HG03139 (cell line): ENCODE measurements at regions not wholly inside any gene's neighbourhood (a gene's known extent, or its start where the extent isn't known, plus 50 kb on each side); places are given as distances from the start of the nearest gene placed in this dataset.
A peak's percentile ranks its signal among the peaks of the same experiment; 100 is the strongest.
"Not testable (repeated sequence)": the region's sequence is repeated elsewhere in the genome, so short reads cannot be mapped to it uniquely, and the experiment has no call there.

Source experiments
- ATAC-seq: cut with Tn5 transposase; IDR thresholded peaks from one replicate; pipeline ENCODE4 v1.9.1; 2021; ENCODE audit not compliant: unreplicated experiment

DNA sequence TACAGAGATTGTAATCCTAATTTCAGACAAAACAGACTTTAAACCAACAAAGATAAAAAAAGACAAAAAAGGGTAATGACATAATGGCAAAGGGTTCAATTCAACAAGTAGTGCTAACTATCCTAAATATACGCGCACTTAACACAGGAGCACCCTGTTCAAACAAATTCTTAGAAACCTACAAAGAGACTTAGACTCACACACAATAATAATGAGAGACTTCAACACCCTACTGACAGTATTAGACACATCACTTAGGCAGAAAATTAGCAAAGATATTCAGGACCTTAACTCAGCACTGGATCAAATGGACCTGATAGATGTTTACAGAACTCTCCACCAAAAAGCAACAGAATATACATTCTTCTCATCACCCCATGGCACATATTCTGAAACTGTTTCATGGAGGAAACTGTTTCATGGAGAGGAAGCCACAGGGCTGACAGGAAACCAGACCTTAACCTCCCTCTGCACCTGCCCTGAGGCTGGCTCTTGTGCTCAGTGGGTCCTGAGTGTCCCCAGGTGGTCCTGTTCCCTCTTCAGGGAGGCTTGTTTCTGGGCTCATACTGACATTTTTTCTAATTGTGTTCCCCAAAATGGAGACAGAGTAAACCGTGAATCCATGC is 54.7 kb downstream of the OR4M2 start:
- ATAC-seq = not testable (repeated sequence)

DNA sequence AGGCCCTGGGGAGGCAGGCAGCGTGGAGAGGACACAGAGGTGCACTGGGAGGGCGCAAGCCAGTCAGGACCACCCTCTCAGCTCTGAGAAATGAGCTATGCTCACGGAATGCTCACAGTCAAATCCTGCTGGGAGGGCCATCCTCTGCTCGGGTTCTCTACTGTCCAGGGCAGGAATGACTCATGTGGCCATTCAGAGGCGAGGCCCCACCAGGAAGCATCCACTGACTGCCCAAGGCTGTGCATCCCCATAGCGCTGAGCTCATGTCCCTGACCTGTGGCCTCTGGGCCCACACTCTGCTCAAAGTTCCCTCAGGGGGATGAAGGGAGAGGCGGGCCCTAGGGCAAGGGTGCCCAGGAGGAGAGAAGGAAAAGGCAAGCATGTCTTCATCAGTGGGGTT is 57.2 kb downstream of the OR4M2 start:
- not testable (repeated sequence) for ATAC-seq

DNA sequence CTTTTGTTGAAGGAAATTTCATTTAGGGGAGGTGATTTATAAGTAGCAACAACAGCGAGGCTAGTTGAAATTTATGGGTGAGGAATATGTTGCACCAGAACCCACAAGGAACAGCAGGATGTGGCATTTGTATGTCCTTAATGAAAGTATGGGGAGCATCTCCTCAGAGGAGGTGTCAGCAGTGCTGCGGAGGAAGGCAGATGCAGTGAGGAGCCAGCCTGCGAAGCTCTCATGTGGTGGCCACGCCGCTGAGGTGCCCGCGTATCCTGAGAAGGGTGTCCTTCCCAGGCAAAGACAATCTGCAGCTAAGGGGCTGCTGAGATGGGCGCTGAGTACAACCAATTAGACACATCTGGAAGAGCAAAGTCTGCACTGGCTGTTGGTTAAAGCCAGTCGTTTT is 60.8 kb downstream of the OR4M2 start:
- ATAC-seq = not testable (repeated sequence)

DNA sequence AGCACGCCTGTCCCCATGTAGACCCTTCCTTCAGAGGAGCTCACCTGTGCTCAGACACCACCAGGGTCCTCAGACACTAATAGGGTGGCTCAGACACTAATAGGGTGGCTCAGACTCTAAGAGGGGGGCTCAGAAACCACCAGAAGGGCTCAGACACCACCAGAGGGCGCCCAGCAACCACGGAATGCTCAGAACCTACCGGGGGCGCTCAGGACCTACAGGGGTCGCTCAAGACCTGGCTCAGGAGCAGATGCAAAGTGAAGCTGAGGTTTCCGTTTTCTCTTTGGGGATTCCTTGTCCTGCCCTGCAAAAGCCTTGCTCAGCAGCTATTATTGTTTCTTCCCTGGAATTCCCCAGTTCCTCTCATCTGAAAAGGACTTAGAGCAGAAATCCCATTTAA is 67.8 kb downstream of the OR4M2 start:
- peak; percentile 88 for ATAC-seq

DNA sequence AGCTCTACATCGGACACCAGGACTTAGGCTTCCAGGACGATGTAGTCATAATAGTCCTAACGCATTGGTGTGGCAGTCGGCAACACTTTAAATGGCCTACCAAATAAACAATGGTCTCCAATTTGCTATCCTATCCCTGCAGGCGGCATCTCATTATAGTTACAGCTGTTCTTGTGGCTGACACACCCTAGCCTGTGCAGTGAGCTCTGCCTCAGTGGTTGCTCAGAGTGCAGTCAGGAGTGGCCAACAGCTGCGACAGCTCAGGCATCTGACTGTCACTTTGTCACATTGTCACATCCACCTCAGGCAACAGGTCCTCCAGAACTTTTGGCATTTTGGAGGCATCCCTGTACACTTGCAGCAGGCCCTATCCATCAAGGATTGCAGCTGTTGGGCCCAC is 77.9 kb downstream of the OR4M2 start:
- ATAC-seq = not testable (repeated sequence)

DNA sequence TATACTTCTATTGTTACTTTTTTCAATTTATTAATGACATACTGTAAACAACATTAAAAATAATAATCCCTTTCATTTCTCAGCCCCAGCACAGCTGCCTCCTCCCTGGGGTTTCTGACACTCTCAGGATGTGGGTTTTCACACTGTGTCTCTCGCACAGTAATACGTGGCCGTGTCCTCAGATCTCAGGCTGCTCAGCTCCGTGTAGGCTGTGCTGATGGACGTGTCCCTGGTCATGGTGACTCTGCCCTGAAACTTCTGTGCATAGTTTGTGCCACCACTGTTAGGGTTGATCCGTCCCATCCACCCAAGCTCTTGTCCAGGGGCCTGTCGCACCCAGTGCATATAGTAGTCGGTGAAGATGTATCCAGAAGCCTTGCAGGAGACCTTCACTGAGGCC is 80.0 kb downstream of the OR4M2 start:
- ATAC-seq = not testable (repeated sequence)

DNA sequence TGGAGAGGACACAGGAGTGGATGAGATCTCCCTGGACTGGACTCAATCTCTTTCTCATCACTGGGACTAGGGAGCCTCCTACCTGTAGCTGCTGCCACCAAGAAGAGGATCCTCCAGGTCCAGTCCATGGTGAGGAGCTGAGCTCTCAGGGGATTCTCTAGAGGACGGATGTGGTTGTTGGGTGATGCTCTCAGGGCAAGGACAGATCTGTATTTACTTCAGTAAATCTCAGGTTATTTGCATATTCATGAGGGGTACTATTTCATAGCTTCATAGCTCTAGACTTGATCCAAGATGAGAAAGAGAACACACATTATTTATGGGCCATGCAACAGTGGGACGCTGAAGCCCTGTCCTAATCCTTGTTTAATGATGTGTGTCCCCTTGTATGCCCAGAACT is 80.4 kb downstream of the OR4M2 start:
- peak; percentile 53 for ATAC-seq

DNA sequence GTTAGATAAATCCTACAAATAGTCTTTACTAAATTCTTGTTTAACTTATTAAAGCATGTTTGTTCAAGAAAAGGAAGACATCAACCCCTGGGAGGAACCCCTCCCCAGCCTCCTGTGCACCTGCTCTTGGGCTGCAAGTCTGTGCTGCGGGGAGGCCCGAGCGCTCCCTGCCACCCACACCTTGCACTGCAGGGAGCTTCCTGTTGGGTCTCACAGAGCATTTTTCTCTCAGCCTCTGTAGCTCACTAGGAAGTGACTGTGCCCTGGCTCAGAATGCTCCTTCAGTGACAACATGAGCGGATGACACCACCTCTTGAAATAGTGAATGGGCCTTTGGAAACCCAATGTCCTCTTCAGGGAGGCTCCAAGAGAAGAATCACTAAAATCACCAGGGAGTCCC is 81.1 kb downstream of the OR4M2 start:
- peak; percentile 78 for ATAC-seq

DNA sequence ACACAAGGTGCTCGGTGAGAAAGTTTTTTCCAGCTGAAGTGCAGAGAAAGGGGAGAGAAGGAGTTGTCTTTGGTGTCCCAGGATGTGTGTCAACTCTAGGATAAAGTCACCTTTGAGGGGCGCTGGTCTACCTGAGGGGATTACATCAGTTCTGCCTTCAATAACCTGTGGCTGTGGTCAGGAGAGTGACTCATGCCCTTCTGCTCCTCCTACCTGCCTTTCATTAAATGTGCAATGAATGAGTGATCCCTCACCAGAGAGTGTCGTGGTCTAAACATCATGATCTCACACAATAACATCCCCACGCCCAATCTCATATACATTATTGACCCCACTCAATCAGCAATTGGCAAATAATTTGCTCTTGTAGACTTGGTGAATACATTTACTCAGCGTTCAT is 83.4 kb downstream of the OR4M2 start:
- ATAC-seq = not testable (repeated sequence)

DNA sequence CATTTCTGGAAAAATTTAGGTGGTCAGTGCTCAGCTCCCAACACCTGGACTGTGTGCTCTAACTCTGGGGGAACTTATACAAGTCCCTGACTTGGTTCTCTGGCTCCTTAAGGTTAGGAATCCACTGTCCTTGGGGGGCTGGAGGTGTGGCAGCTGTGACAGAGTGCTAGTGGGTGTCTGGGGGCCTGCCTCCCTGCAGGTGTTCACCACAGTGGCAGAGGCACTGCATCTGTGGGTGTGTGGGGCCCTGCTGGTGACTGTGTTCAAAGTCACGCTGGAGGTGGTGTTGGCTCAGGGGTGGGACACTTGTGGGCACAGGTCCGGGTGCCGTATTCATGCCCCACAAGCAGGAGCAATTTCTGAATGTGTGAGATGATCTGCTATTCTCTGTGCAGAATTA is 87.2 kb downstream of the OR4M2 start:
- ATAC-seq = not testable (repeated sequence)

DNA sequence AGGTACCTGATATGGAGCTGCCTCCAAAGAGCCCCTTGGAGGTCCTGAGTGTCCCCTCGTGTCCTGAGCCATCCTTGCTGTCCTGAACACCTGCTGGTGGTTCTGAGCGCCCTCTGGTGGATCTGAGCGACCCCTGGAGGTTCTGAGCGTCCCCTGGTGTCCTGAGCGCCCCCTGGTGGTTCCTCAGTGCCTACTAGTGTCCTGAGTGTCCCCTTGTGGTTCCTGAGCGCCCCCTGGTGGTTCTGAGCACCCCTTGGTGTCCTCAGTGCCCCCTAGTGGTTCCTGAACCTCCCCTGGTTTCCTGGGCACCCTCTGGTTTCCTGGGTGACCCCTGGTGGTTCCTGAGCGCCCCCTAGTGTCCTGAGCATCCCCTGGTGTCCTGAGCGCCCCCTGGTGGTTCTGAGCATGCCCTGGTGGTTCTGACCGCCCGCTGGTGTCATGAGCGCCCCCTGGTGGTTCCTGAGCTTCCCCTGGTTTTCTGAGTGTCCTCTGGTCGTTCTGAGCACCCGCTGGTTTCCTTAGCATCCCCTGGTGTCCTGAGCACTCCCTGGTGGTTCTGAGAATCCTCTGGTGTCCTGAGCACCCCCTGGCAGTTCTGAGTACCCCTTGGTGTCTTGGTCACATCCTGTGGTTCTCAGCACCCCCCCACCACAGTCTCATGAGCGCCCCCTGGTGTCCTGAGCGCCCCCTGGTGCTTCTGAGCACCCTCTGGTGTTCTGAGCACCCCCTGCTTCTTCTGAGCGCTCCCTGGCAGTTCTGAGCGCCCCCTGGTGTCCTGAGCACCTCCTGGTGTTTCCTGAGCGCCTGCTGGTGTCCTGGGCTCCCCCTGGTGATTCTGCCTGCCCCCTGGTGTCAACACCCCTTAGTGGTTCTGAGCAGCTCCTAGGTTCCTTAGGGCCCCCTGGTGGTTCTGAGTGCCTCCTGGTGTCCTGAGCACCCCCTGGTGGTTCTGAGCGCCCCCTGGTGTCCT is 93.0 kb downstream of the OR4M2 start:
- peak; percentile 63 for ATAC-seq

DNA sequence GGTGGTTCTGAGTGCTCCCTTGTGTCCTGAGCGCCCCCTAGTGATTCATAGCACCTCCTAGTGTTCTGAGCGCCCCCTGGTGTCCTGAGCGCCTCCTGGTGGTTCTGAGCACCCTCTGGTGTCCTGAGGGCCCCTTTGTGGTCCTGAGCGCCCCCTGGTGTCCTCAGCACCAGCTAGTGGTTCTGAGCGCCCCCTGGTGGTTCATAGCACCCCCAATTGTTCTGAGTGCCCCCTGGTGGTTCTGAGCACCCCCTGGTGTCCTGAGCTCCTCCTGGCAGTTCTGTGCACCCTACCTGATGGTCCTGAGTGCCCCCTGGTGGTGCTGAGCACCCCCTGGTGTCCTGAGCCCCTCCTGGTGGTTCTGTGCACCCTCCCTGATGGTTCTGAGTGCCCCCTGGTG is 93.8 kb downstream of the OR4M2 start:
- ATAC-seq = peak; percentile 39

DNA sequence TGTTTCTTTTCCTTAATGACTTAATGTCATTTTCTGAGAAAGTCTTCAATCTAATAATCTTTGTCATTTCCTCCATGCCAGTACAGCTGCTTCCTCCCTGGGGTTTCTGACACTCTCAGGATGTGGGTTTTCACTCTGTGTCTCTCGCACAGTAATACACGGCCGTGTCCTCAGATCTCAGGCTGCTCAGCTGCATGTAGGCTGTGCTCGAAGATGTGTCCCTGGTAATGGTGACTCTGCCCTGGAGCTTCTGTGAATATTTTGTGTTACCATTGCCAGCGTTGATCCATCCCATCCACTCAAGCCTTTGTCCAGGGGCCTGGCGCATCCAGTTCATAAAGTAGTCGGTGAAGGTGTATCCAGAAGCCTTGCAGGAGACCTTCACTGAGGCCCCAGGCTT is 97.6 kb downstream of the OR4M2 start:
- not testable (repeated sequence) for ATAC-seq

DNA sequence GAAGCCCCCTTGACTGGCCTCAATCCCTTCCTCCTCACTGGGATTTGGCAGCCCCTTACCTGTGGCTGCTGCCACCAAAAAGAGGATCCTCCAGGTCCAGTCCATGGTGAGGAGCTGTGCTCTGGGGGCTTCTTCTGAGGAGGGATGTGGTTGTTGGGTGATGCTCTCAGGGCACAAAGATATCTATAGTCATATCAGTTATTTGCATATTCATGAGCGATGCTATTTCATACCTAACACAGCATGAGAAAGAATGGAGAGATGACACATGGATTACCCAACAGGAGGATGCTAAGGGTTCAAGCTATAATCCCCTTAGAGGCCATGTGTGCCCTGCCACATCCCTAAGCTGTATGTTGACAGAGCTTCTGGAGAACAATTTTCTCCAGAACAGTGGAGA is 98.1 kb downstream of the OR4M2 start:
- not testable (repeated sequence) for ATAC-seq

DNA sequence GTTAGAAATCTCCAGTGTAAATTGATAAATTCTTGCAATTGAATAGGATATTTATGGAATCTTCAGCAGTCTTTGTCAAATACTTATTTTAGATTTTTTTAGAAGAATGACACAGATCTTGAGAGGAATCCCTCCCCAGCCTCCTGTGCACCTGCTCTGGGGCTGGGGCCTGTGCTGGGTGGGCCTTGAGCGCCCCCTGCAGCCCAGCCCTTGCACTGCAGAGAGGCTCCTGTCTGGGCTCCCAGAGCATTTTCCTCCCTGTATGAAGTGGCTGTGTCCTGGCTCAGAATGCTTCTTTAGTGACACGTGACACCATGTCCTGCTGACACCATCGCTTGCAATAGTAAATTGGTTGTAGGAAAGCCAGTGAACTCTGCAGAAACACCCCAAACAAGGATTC is 98.7 kb downstream of the OR4M2 start:
- ATAC-seq = not testable (repeated sequence)

DNA sequence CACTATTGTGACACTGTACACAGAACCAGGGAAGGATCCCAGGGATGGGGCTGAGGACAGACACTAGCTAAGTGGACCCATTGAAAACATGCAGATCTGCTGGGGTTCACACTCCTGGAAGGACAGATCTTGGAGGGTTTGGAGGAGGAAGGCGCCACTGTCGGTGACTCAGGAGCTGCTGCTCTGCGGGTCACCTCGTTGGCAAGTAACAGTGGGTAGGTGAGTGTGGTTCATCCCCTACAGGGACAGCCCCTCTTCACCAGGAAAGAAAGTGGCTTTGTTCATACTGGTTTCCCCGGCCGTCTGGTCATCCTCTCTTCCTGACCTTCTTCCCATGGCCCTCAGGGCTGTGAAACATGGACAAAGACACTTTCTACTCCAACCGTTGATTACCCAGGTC is 100.3 kb downstream of the OR4M2 start:
- not testable (repeated sequence) for ATAC-seq

DNA sequence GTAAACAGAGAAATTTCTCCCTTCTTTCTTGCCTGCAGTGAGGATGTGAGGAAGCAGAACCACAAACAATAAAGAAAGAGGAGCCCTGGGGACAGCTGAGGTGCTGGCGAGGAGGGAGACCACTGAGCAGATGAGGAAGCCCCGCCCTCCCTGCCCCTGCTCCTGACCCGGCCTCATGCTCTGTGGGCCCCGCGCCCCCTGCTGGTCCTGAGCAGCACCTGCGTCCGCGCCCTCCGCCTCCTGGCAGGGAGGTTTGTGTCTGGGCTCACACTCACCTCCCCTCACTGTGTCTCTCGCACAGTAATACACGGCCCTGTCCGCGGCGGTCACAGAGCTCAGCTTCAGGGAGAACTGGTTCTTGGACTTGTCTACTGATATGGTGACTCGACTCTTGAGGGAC is 104.4 kb downstream of the OR4M2 start:
- ATAC-seq = not testable (repeated sequence)

DNA sequence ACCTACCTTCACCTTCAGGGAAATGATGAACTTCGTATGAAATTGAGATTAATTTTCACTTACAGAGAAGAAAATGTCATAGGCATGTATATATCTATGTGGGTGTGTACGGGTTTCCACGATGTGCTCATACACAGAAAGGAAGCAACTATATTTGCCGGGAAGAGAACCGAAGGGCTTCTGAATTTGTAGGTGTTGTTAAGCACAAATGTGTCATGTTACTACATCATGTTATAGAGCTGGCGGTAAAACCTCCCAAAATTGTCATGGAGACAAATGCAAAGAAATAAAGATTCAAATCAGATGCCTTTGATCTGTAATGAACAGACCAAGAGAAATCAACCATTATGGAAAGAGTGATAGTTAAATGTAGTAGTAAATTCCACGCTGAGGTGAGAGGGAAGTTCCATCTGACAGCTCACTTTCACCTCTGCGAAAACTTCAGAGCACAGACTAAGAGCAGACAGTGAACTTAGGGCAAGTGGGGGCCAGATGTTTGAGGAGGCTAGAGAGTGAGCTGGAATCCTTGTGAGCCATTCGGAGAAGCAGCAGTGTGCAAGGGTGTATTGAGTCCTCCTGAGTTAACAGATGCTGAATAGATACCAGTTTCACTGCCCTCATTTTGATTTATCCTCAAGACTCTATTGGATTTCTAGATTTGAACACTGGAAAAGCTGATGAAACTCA is 106.7 kb downstream of the OR4M2 start:
- not testable (repeated sequence) for ATAC-seq

DNA sequence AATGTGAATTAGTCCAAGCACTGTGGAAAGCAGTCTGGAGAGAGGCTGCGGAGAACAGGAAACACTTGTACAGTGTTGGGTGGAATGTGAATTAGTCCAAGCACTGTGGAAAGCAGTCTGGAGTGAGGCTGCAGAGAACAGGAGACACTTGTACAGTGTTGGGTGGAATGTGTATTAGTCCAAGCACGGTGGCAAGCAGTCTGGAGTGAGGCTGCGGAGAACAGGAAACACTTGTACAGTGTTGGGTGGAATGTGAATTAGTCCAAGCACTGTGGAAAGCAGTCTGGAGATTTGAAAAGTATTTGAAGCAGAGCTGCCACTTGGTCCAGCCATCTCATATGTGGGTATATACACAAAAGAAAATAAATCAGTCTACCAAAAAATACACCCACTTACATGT is 111.5 kb downstream of the OR4M2 start:
- not testable (repeated sequence) for ATAC-seq

DNA sequence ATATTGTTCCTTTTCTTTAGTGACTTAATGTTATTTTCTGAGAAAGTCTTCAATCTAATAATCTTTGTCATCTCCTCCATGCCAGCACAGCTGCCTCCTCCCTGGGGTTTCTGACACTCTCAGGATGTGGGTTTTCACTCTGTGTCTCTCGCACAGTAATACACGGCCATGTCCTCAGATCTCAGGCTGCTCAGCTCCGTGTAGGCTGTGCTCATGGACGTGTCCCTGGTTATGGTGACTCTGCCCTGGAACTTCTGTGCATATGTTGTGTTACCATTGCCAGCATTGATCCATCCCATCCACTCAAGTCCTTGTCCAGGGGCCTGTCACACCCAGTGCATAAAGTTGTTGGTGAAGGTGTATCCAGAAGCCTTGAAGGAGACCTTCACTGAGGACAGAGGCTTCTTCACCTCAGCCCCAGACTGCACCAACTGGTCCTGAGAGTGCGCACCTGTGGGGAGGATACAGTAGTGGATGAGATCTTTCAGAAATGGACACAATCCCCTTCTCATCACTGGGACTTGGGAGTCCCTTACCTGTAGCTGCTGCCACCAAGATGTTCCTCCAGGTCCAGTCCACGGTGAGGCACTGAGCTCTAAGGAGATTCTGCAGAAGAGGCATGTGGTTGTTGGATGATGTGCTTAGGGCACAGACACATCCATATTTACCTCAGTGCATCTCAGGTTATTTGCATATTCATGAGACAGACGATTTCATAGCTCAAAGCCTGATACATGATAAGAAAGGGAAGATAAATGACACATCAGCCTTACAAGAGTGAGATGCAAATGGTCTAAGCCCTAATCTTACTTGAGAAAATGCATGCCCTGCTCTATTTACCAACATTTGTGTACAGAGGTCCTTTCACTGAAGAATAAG is 114.7 kb downstream of the OR4M2 start:
- not testable (repeated sequence) for ATAC-seq

DNA sequence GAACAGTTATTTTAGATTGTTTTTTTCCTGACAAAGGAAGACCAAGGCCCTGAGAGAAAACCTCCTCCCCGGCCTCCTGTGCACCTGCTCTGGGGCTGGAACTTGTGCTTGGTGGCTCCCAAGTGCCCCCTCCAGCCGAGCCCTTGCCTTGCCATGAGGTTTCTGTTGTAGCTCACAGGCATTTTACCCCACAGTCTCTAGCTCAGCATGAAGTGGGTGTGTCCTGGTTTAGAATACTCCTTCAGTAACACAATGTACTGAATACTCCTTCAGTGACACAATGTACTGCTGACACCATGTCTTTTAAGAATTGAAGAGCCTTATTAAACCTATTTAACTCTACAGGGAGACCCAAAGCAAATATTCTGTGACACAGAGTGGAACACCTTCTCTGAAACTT is 116.1 kb downstream of the OR4M2 start:
- ATAC-seq = not testable (repeated sequence)
